HFFc6 (cell line): ENCODE measurements at regions not wholly inside any gene's neighbourhood (a gene's known extent, or its start where the extent isn't known, plus 50 kb on each side); places are given as distances from the start of the nearest gene placed in this dataset.

Experiments
- DNase-seq: peaks from one replicate; pipeline ENCODE4 v3.0.0-alpha.2; 2018
- H3K27ac Mint-ChIP-seq: 2 replicates; pipeline ENCODE4 v1.8.0; 2020; ENCODE audit warnings: mild to moderate bottlenecking, mixed read lengths
- H3K27me3 Mint-ChIP-seq: 2 replicates; pipeline ENCODE4 v1.8.0; 2021; ENCODE audit warnings: mild to moderate bottlenecking, moderate library complexity, mixed read lengths; ENCODE audit not compliant: insufficient read depth
- H3K36me3 Mint-ChIP-seq: 2 replicates; pipeline ENCODE4 v1.8.0; 2021; ENCODE audit warnings: low read depth, mixed read lengths
- H3K4me1 Mint-ChIP-seq: 2 replicates; pipeline ENCODE4 v1.8.0; 2020; ENCODE audit warnings: low read depth, mixed read lengths
- H3K4me3 Mint-ChIP-seq: 2 replicates; pipeline ENCODE4 v1.8.0; 2020; ENCODE audit warnings: mild to moderate bottlenecking, moderate library complexity, mixed read lengths
- H3K9me3 Mint-ChIP-seq: 2 replicates; pipeline ENCODE4 v1.8.0; 2020; ENCODE audit warnings: mild to moderate bottlenecking, mixed read lengths
- TF ChIP-seq, protein P1 (sequence below): fragments of 200-600 bp; sonication (generic); IDR thresholded peaks from 2 replicates; pipeline ENCODE4 v1.5.0; 2021; ENCODE audit warnings: antibody characterized with exemption, mild to moderate bottlenecking

DNA sequence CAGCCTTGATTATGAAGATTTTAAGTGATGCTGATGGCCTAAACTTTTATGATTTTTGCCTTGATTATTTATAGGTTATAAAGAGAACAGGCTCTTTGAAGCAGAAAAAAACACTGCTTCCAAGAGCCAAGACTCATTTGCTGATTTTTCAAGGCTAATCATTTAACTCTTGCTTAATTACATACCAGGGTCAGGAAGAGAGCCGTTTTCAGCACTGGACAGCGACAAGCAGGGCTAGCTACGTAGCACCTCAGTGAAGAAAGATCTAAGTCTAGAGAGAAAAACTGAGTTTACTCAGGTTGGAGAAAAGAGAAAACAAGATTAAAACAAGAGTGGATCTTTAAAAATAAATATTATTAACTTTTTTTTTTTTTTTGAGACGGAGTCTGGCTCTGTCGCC is 615.4 kb upstream of the B3GAT1 start:
- TF ChIP-seq, protein P1, sequence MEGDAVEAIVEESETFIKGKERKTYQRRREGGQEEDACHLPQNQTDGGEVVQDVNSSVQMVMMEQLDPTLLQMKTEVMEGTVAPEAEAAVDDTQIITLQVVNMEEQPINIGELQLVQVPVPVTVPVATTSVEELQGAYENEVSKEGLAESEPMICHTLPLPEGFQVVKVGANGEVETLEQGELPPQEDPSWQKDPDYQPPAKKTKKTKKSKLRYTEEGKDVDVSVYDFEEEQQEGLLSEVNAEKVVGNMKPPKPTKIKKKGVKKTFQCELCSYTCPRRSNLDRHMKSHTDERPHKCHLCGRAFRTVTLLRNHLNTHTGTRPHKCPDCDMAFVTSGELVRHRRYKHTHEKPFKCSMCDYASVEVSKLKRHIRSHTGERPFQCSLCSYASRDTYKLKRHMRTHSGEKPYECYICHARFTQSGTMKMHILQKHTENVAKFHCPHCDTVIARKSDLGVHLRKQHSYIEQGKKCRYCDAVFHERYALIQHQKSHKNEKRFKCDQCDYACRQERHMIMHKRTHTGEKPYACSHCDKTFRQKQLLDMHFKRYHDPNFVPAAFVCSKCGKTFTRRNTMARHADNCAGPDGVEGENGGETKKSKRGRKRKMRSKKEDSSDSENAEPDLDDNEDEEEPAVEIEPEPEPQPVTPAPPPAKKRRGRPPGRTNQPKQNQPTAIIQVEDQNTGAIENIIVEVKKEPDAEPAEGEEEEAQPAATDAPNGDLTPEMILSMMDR: no peak
- H3K9me3 Mint-ChIP-seq: peaks cover 28% of the 10 kb centered on the region
- H3K27ac Mint-ChIP-seq: no peak overlapping the region
- no peaks in the 10 kb centered on the region for H3K4me1 Mint-ChIP-seq
- H3K4me3 Mint-ChIP-seq: no peak overlapping the region
- no peaks in the 10 kb centered on the region; the same call in 1 of the 2 replicates for H3K36me3 Mint-ChIP-seq
- DNase-seq: no peak
- no peaks in the 10 kb centered on the region; the same call in 1 of the 2 replicates for H3K27me3 Mint-ChIP-seq

DNA sequence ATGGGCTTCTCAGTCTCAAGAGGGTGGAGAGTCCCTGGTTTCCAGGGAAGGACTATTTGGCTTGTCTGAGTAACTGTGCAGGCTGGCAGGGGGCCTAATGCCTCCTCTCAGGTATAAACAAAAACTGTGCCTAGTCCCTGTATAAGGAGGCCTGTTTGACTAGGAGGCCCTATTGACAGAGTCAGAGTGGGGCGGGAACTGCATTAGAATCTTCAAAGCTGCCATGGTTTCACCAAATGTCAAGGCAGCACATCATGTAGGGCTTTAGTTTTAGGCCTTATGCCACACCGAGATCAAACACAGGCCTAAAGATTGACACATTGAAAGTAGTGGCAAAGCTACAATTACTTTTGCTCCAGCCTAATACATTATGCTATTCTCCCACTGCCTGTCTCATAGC is 611.5 kb upstream of the B3GAT1 start:
- TF ChIP-seq, protein P1: no peak
- DNase-seq: no peak
- H3K9me3 Mint-ChIP-seq: peaks cover 41% of the 10 kb centered on the region
- H3K27ac Mint-ChIP-seq: no peak overlapping the region
- no peak overlapping the region for H3K4me3 Mint-ChIP-seq
- H3K36me3 Mint-ChIP-seq: no peaks in the 10 kb centered on the region; the same call in 1 of the 2 replicates
- no peaks in the 10 kb centered on the region for H3K4me1 Mint-ChIP-seq
- H3K27me3 Mint-ChIP-seq: no peaks in the 10 kb centered on the region

DNA sequence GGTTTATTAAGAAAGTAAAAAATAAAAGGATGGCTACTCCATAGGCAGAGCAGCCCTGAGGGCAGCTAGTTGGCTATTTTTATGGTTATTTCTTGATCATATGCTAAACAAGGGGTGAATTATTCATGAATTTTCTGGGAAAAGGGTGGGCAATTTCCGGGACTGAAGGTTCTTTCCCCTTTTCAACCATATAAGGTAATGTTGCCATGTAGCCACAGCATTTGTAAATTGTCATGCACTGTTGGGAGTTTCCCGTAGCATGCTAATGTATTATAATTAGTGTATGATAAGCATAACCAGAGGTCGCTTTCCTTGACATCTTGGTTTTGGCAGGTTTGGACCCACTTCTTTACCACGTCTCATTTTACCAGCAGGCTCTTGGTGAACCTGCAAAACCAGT is 610.4 kb upstream of the B3GAT1 start:
- Mint-ChIP-seq H3K27me3 (no peaks in the 10 kb centered on the region), H3K36me3 (no peaks in the 10 kb centered on the region; the same call in 1 of the 2 replicates), H3K4me3 (no peak overlapping the region), H3K27ac (no peak overlapping the region), H3K9me3 (peaks cover 40% of the 10 kb centered on the region), H3K4me1 (no peaks in the 10 kb centered on the region)
- TF ChIP-seq, protein P1: no peak
- DNase-seq: no peak

DNA sequence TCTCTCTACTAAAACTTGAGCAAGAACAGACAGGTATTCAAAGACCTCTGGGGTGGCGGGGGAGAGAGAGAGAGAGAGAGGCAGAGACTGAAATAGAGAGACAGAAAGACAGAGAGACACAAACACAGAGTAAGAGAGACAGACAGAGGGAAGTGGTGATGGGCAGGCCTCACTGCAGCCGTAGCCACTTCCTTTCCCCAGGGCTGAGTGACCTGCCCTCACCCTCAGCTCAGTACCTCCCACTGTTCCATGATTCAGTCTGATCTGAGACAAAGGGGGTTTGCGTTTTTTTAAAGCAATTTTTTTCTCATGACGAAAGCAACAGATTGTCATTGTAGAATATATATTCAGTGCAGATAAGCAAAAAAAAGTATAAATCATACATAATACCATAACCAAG is 607.9 kb upstream of the B3GAT1 start:
- DNase-seq: no peak
- TF ChIP-seq, protein P1: no peak
- Mint-ChIP-seq H3K9me3 (peaks cover 42% of the 10 kb centered on the region), H3K36me3 (no peaks in the 10 kb centered on the region; the same call in 1 of the 2 replicates), H3K4me3 (no peak overlapping the region), H3K4me1 (no peaks in the 10 kb centered on the region), H3K27me3 (no peaks in the 10 kb centered on the region), H3K27ac (no peak overlapping the region)

DNA sequence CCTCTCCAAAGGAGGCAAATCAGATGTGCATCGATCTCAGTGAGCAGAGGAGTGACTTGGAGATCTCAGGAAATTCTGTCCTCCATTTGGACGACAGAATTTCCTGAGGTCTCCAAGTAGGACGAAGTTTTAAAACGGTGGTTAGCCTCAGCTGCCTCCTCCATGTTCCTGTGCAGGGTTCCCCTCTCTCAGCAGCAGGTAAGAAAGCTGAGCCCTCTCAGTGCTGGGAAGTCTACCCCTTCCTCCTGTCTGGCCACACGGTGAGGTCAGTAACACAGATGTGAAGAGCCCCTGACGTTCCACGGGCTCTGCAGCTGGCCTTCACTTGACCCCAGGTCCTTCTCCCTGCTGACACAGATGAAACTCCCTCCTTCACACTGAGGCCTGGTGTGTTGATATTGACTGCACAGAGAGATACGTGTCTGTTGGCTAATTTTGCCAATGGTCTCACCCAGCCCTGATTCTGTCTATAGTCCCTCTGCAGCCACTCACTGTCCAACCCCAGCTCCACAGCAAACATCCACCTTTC is 607.4 kb upstream of the B3GAT1 start:
- H3K27me3 Mint-ChIP-seq: no peaks in the 10 kb centered on the region
- no peak overlapping the region for H3K27ac Mint-ChIP-seq
- no peaks in the 10 kb centered on the region; the same call in 1 of the 2 replicates for H3K36me3 Mint-ChIP-seq
- H3K4me3 Mint-ChIP-seq: no peak overlapping the region
- TF ChIP-seq, protein P1: no peak
- no peak for DNase-seq
- no peaks in the 10 kb centered on the region for H3K4me1 Mint-ChIP-seq
- peaks cover 46% of the 10 kb centered on the region for H3K9me3 Mint-ChIP-seq

DNA sequence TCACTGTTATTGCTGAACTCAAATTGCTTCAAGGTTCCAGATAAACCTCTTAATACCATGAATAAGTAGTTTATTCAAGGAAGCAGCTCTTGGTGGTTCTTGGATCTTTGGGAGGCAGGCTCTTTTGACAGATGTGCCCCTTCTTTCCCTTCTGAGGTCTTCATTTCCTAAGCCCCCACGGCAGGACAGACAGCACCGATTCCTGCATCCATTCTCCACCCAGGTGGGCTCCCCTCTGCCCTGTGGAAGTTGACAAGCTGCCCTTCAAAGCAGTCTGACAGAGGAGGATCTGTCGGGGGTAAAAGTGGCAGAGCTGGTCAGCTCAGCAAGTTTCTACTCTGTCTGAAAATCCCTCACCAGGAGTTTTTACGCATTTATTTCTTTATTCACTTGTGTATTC is 605.3 kb upstream of the B3GAT1 start:
- Mint-ChIP-seq H3K4me1 (no peaks in the 10 kb centered on the region), H3K9me3 (peaks cover 66% of the 10 kb centered on the region), H3K27ac (no peak overlapping the region), H3K36me3 (no peaks in the 10 kb centered on the region; the same call in 1 of the 2 replicates), H3K4me3 (no peak overlapping the region), H3K27me3 (no peaks in the 10 kb centered on the region)
- TF ChIP-seq, protein P1: no peak
- DNase-seq: no peak
